MM.1S (cell line): ENCODE measurements at regions not wholly inside any gene's neighbourhood (a gene's known extent, or its start where the extent isn't known, plus 50 kb on each side); places are given as distances from the start of the nearest gene placed in this dataset.

Experiments used
- EZH2 ChIP-seq: fragments of 300-600 bp; sonication (generic); optimal IDR thresholded peaks from 2 replicates; pipeline ENCODE3; 2017; ENCODE audit warnings: low read depth, mild to moderate bottlenecking, antibody characterized with exemption, low read length, mixed read lengths
- EZH2phosphoT487 ChIP-seq: fragments of 300-600 bp; sonication (generic); IDR thresholded peaks from 2 replicates; pipeline ENCODE4 v1.6.1; 2018; ENCODE audit warnings: antibody characterized with exemption, low read length
- TF ChIP-seq, protein P1 (sequence below): fragments of 300-600 bp; sonication (generic); IDR thresholded peaks from 2 replicates; pipeline ENCODE4 v1.5.1; 2016; ENCODE audit warnings: antibody characterized with exemption, low read length, mixed read lengths

DNA sequence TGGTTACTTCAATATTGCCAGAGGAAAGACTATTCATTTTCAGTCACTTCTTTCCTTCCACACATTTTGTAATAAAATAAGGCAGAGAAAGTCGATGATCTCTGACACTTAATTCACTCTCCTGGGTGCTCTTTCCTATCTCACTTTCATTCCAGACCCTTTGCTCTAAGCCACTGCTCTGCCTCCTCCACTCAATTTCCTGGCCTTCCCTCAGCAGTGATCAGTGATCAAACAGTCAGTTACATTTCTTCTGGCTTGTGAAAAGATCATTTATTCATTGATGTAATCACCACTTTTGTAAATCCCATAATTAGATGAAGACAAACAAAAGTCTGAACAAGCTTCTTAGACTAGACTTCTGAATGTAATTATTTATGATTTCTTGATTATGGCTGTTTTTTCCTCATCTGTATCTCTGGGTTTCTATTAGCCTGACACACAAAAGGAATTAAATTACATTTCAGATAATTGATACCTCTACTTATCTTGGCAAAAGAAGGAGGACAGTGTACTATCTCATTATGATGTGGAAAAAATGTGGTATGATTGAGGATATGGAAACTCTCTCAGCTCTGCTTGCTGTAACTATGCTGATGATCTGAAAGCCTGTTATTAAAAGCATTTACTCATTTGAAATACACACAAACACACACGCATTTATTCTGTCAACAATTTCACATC lies 1102.3 kb downstream of the GRM8 start:
- TF ChIP-seq, protein P1, sequence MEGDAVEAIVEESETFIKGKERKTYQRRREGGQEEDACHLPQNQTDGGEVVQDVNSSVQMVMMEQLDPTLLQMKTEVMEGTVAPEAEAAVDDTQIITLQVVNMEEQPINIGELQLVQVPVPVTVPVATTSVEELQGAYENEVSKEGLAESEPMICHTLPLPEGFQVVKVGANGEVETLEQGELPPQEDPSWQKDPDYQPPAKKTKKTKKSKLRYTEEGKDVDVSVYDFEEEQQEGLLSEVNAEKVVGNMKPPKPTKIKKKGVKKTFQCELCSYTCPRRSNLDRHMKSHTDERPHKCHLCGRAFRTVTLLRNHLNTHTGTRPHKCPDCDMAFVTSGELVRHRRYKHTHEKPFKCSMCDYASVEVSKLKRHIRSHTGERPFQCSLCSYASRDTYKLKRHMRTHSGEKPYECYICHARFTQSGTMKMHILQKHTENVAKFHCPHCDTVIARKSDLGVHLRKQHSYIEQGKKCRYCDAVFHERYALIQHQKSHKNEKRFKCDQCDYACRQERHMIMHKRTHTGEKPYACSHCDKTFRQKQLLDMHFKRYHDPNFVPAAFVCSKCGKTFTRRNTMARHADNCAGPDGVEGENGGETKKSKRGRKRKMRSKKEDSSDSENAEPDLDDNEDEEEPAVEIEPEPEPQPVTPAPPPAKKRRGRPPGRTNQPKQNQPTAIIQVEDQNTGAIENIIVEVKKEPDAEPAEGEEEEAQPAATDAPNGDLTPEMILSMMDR: no peak
- TF ChIP-seq EZH2 (no peak), EZH2phosphoT487 (no peak)
